Stimulated activated CD8-positive, alpha-beta memory T cell treated with anti-CD3 and anti-CD28 coated beads, Interleukin-4, amount 100 ng/mL, for 48 hours (primary cell): ENCODE measurements at regions not wholly inside any gene's neighbourhood (a gene's known extent, or its start where the extent isn't known, plus 50 kb on each side); places are given as distances from the start of the nearest gene placed in this dataset.
"Not testable (repeated sequence)": the region's sequence is repeated elsewhere in the genome, so short reads cannot be mapped to it uniquely, and the experiment has no call there.

Source experiments
- DNase-seq: peaks from one replicate; pipeline ENCODE4 v3.0.0-alpha.2; 2020

DNA sequence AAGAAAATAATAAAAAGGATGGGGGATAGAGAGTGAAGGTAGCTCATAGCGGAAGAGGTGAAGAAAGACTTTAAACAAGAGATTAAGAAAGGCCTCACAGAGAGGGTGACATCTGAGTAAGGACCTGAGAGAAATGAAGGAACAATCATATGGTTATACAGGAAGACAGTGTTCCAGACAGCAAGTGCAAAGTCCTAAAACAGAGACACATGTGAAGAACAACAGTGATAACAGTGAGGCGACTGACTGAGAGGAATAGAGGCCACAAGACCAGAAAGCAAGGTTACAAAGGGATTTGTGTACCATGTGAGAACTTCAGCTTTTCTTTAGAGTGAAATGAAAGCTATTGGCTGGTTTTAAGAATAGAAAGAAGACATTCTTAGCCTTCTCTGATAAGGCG, 141.6 kb upstream of the PALMD start:
- DNase-seq = no peak

DNA sequence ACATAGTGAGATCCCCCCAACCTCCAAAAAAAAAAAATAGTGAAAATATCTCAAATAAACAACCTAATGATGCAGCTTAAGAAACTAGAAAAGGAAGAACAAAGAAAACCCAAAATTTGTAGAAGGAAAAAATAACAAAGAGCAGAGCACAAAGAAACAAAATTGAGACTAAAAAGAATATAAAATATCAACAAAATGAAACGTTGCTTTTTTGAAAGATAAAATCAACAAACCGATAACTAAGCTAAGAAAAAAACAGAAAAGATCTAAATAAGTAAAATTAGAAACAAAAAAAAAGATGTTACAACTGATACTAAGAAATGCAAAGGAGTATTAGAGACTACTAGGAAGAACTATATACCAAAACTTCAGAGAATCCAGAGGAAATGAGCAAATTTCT, 139.3 kb upstream of the PALMD start:
- no peak for DNase-seq

DNA sequence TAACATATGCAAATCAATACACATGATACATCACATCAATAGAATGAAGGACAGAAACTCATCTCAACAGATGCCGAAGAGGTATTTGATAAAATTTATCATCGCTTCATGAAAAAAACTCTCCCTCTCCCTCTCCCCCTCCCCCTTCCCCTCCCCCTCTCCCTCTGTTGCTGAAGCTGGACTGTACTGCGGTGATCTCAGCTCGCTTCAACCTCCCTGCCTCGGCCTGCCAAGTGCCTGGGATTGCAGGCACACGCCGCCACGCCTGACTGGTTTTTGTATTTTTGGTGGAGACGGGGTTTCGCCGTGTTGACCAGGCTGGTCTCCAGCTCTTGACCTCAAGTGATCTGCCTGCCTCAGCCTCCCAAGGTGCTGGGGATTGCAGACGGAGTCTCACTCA, 138.5 kb upstream of the PALMD start:
- DNase-seq = not testable (repeated sequence)

DNA sequence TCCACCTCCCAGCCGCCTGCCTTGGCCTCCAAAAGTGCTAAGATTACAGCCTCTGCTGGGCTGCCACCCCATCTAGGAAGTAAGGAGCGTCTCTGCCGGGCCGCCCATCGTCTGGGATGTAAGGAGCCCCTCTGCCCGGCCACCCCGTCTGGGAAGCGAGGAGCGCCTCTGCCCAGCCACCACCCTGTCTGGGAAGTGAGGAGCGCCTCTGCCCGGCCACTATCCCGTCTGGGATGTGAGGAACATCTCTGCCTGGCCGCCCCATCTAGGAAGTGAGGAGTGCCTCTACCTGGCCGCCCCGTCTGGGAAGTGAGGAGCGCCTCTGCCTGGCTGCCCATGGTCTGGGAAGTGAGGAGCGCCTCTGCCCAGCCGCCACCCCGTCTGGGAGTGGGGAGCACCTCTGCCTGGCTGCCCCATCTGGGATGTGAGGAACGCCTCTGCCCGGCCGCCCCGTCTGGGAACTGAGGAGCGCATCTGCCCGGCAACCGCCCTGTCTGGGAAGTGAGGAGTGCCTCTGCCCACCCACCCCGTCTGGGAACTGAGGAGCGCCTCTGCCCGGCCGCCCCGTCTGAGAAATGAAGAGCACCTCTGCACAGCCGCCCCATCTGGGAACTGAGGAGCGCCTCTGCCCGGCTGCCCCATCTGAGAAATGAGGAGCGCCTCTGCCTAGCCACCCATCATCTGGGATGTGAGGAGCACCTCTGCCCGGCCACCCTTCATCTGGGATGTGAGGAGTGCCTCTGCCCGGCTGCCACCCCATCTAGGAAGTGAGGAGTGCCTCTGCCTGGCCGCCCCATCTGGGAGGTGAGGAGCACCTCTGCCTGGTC, 137.8 kb upstream of the PALMD start:
- no peak for DNase-seq

DNA sequence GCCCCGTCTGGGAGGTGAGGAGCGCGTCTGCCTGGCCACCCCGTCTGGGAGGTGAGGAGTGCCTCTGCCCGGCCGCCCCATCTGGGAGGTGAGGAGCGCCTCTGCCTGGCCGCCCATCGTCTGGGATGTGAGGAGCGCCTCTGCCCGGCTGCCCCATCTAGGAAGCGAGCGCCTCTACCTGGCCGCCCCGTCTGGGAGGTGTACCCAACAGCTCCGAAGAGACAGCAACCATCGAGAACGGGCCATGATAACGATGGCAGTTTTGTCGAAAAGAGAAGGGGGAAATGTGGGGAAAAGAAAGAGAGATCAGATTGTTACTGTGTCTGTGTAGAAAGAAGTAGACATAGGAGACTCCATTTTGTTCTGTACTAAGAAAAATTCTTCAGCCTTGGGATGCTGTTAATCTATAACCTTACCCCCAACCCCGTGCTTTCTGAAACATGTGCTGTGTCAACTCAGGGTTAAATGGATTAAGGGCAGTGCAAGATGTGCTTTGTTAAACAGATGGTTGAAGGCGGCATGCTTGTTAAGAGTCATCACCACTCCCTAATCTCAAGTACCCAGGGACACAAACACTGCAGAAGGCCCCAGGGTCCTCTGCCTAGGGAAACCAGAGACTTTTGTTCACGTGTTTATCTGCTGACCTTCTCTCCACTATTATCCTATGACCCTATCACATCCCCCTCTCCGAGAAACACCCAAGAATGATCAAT, 137.0 kb upstream of the PALMD start:
- DNase-seq = not testable (repeated sequence)

DNA sequence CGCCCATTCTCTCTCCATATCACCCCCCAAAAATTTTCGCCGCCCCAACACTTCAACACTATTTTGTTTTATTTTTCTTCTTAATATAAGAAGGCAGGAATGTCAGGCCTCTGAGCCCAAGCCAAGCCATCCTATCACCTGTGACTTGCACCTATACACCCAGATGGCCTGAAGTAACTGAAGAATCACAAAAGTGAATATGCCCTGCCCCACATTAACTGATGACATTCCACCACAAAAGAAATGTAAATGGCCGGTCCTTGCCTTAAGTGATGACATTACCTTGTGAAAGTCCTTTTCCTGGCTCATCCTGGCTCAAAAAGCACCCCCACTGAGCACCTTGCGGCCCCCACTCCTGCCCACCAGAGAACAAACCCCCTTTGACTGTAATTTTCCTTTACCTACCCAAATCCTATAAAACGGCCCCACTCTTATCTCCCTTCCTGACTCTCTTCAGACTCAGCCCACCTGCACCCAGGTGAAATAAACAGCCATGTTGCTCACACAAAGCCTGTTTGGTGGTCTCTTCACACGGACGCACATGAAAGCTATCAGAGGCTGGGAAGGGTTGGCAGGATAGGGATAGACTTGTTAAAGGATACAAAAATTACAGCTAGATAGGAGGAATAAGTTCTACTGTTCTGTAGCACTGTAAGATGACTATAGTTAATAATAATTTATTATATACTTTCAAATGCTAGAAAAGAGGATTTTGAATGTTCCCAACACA, 130.9 kb upstream of the PALMD start:
- not testable (repeated sequence) for DNase-seq

DNA sequence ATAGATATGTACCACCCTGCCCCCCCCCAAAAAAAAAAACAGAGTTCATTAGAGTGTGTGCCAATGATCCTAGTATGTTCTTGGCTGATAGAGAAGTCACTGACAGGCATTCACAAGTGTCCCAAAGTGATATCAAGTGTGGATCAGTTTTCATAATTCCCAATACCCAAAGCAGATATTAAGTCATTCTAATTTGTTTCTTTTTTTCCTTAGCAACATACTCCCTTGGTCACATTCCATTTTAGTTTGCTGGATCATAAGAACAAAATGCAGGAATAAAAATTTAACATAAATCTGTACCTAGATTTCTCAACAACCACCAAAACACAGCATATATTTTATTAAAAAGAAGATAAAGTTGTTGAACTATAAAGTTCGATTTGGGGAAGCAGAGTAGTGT, 129.8 kb upstream of the PALMD start:
- DNase-seq = no peak

DNA sequence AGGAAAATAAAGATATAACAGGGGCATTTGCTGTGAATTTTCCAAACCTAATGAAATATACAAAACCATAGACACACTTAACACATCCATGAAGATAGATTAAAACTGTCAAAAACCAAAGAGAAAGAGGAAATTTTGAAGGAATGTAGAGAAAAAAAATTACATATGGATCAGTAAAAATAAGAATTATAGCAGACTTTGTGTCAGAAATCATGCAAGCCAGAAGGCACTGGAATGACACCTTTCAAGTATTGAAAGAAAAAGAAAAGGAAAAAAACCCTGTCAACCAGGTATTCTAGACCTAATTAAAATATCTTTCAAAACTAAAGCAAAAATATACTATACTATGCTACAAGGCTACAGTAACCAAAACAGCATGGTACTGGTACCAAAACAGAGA, 125.8 kb upstream of the PALMD start:
- DNase-seq = no peak

DNA sequence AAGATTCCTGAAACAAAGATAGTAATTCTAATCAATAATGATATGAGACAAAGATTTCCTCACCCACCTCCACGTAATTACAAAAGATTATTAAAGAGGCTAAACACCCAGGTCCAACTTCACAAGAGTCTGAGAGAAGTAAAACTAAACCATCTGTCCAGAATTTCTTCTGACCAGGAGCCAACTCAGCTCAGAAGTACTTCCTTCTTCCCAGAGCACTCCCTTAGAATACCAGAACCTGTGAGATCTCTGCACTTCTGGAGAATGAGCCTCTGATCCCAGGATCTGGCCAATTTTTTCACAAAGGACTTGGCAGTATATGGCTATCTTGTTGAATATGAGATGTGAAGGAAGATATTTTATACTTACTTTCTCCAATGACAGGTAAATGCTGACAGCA, 120.6 kb upstream of the PALMD start:
- no peak for DNase-seq

DNA sequence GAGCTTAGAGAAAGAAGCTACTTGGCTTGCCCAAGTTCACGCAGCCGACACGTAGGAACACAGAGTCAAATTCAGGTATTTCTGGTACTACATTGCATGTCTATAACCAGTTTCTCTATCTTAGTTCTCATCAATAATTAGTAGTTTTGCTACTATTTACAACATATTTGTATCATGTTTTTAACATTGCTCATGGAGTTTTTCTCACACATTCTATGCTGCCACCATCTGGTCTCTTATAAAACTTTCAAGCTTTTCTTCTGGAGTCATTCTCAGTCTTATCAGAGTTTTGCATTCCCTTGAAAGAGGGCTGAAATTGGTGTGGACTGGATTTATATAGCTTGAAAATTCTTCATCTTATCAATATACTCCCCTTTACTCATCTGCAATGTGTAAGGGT, 118.8 kb upstream of the PALMD start:
- DNase-seq = no peak

DNA sequence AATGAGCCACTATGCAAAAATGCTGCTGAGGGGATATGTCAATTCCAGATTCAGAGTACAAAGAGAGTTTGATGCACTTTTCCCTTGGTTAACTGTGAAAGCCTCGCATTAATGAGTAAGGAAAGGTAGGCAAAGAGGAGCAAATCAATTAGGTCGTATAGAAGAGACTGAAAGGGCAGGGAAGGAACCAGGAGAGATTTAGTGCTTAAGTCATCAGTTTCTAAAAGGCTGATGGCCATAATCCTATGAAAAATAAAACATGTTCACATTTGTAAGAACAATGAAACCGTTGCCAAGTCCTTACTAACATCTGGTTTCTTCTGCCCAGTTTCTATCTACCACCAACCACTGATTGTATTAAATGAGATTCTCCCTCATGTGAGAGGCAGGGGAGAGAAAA, 118.4 kb upstream of the PALMD start:
- DNase-seq = no peak

DNA sequence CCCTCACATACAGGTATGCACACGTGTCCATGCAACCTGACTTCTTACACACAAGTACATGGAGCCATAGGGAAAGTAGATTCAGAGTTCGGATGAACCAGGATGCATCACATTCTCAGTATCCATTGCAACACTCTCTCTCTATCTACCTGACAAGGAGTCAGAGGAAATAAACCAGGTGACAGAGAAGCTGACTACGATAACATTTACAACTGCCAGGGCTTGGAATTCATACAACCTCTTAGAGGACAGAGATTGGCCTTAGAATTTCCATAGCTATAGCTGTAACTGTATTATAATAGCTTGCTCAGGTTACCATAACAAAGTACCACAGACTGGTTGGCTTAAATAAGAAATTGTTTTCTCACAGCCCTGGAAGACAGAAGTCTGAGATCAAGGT, 116.9 kb upstream of the PALMD start:
- DNase-seq = no peak

DNA sequence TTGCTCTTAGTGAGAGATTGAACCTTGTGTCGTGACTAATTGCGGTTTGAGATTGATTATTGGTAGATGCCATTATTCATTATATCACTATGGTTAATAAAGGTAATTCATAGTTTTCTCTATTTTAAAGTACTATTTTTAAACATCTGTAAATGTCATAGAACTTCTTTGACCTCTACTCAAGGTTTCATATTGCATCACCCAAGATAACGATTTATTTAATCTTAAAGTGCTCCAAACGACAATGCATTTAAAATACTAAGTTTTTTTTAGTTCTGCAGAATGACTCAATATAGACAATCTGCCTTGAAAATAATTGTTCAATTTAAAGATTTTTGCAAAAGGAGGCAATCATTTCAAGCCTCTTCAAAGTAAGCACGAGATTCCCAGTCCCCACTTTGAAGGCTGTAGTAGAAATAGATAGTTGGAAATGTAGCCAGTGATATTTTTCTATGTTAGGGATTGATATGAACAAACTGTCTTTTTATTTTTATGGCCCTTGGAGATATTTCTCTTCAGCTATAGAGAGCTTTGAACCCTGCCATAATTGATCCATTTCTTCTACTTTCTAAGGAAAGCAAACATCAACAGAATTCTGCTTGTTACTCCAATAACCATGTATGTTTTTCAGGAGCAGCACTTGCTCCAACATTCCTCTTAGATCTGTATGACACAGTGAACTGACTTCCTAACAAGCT, 114.2 kb upstream of the PALMD start:
- no peak for DNase-seq

DNA sequence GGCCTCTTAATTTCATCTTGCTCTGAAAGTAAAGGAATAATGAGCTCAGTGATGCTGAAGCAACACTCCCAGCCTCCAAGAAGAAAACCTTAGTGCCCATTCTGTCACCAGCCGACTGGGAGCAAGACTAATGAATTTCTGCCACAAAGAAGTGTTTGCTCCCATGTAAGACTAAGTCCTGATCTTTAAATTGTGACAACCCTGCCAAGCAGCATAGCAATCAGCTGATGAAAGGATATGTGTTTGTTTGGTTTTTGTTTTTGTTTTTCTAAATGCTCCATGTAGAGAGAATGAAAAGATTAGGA, 113.7 kb upstream of the PALMD start:
- no peak for DNase-seq

DNA sequence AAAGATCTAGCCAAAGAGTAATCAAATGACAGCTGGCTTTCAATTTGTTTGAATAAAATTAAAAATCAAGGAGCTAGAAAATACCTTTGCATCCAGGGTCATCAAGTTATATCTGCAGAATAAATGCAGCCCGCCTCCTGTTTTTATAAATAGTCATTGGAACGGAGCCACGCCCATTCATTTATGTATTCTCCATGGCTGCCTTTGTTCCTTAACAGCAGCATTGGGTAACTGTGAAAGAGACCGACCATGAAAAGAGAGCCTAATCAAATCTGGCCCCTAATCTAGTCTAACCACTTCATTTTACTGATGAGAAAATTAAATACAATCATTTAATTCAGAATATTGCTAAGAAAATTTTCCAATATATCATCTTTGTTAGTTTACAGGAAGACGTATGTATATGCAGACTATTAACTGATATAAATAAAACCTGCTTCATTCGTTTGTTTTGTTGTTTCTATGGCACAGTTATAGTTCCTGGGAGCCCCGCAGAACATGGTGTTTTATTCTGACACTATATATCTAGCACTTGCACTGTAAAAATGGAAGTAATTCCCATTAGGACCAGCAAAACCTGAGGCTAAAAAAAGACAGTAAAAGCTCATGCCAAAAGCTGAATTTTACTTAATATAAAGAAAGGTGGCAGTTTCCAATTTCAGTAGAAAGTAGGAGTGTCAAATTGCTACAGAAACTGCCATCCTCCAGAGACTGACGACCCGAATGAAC, 111.8 kb upstream of the PALMD start:
- no peak for DNase-seq

DNA sequence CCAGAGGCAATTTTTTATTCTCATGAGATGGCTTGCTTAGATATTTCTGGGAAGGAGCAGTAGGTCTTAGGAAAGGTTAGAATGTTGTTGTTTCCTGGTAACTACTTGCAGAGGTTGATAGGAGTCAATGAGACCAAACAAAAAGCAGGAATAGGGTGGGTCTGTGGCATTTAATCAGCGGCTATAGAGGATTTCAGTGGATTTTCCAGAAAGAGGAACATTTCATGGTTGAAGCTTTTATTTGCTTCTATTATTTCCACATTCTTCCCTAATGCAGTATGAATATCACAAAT, 111.3 kb upstream of the PALMD start:
- no peak for DNase-seq

DNA sequence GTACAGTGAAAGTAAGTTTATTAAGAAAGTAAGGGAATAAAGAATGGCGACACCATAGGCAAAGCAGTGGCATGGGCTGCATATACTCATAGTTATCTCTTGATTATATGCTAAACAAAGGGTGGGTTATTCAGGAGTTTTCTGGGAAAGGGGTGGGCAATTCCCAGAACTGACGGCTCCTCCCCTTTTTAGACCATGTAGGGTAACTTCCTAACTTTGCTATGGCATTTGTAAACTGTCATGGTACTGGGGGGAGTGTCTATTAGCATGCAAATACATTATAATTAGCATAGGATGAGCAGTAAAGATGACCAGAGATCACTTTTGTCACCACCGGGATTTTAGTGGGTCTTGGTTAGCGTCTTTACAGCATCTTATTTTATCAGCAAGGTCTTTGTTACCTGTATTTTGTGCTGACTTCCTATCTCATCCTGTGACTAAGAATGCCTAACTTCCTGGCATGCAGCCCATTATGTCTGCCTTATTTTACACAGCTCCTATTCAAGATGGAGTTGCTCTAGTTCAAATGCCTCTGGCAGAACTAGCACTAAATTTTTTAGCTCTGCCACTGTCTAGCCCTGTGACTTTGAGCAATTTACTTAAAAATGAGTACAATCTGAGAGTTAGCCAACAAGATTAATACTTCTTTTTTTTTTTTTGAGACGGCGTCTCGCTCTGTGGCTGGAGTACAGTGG, 110.3 kb upstream of the PALMD start:
- DNase-seq = no peak

DNA sequence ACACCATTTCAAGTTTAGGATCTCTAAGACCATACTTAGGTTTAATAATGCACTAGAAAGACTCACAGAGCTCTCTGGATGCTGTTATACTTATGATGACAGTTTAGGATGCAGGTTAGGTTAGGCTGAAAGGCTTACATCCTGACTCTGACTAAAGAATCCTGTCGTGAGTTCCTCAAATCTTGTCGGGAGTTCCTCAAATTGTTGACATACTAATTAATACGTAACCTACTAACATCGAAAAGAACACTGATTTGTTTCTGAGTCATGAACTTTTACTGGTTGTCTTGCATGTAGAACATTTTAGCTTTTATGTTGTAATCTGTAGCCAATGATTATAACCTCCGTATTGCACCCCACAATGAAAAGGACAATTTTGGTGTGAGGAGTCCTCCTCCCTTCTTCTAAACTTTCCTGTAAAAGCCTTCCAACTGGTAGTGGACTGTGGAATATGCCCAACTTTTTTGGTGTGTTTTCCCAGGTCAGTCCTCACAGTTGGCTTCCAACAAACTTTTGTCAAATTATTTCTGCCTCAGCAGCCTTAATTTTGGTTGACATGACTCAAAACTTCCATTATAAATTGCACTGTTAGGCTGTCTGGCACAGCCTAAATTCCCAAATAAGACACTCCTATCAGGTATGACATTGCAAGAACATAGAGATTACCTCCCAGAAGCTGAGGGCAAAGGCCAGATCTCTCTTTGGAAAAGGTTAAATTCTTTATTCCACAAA, 107.9 kb upstream of the PALMD start:
- DNase-seq = no peak

DNA sequence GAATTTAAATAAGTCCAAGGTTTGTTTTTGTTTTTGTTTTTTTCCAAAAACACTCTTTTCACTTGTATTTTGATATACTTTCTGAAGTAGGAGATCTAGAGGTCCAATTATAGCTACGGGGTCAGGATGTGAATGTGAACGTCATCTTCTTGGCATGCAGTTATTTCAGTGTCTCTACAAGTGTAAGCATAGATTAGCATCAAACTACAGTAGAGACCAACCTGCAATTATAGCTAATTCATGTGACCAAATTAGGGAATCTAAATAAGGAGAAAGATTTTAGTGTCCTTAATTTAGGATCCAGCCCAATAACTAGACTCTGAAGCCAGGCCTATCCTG, 107.3 kb upstream of the PALMD start:
- DNase-seq = no peak

DNA sequence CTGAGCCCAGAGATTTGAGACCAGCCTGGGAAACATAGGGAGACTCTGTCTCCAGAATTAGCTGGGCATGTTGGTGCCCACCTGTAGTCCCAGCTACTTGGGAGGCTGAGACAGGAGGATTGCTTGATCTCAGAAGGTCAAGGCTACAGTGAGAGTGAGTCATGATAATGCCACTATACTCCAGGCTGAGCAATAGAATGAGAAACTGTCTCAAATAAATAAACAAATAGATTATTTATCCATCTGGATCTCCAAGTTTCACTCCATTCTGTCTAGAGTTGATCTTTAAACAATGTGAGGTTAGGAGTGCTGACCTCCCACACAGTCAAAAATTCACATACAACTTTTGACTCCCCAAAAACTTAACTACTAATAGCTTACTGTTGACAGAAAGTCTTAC, 106.8 kb upstream of the PALMD start:
- no peak for DNase-seq

DNA sequence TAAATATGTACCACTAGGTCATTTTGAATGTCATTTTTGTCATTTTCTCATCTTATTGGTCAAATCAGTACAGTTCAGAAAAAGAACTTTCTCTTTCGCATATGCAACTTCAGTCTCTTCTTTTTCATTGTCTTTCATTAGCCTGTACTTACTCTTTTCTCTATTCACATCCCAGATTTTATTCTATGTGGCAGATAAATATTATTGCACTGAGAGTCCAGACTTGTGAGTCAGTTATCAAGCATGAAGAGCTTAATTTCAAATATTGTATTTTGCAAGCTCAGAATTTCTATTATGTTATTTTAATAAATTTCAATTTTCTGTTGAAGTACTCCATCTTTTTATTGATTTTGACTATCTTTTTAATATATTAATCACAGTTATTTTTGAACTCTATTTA, 105.2 kb upstream of the PALMD start:
- DNase-seq = no peak

DNA sequence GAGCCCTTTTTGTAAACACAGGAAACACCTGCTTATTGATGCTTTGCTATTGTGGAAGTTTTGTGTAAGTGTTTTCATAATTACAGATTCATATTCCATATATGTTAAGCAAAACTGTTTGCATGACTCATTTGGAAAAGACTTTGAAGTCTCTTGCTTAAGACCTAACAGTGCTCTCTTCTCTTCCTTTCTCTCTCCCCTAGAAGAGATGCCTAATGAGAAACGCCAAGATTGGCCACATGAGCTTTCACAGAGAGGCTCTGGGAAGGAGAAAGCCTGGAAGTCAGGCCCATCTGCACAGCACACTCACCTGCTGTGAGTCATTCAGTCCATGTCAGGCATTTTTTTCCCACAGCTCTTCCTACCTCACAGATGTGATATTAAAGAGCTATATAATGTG, 101.6 kb upstream of the PALMD start:
- DNase-seq = no peak
